PC-9 (cell line): ENCODE measurements at regions not wholly inside any gene's neighbourhood (a gene's known extent, or its start where the extent isn't known, plus 50 kb on each side); places are given as distances from the start of the nearest gene placed in this dataset.

ENCODE experiments used
- BruUV-seq: library from RNA; stranded (reverse); fragments of 400-500 nt; replicated peaks from 2 replicates; lab custom pipeline; 2021; lab: Mats Ljungman, UMichigan
- CTCF ChIA-PET: fragments of 300-600 bp; sonication (Branson Sonifier 250); formaldehyde crosslinking; loops from one replicate; lab custom pipeline; 2022; ENCODE audit warnings: antibody characterized with exemption; lab: Charles Lee
- POLR2A ChIA-PET: fragments of 300-600 bp; sonication (Branson Sonifier 250); formaldehyde crosslinking; loops from one replicate; lab custom pipeline; 2022; ENCODE audit warnings: antibody characterized with exemption; ENCODE audit not compliant: unreplicated experiment; lab: Charles Lee
- DNase-seq, 2 experiments: peaks; one replicate each; pipeline versions ENCODE4 v3.0.0 to v3.0.0-alpha.2; 2015 to 2022; ENCODE audit warnings: mixed read lengths in 1 of 2
- H2AFZ ChIP-seq: fragments of 200-600 bp; sonication (generic); 2 replicates; pipeline ENCODE4 v1.8.1; 2017; ENCODE audit warnings: antibody characterized with exemption
- H3F3A ChIP-seq: fragments of 200-600 bp; sonication (generic); 2 replicates; pipeline ENCODE4 v1.8.1; 2017; ENCODE audit warnings: antibody characterized with exemption, mild to moderate bottlenecking, low read depth; ENCODE audit not compliant: insufficient read depth
- H3K27ac ChIP-seq: fragments of 200-600 bp; sonication (generic); 2 replicates; pipeline ENCODE4 v1.6.1; 2016; ENCODE audit warnings: mixed run types
- H3K27me3 ChIP-seq: fragments of 200-600 bp; sonication (generic); 2 replicates; pipeline ENCODE4 v1.6.1; 2016; ENCODE audit warnings: low read depth, mixed run types; ENCODE audit not compliant: insufficient read depth
- H3K36me3 ChIP-seq: fragments of 200-600 bp; sonication (generic); 2 replicates; pipeline ENCODE4 v1.6.1; 2016; ENCODE audit warnings: low read depth, mixed run types
- H3K4me1 ChIP-seq: fragments of 200-600 bp; sonication (generic); replicated peaks from 2 replicates; pipeline ENCODE4 v1.6.1; 2016; ENCODE audit warnings: mixed run types; ENCODE audit not compliant: insufficient read depth
- H3K4me2 ChIP-seq: fragments of 200-600 bp; sonication (generic); 2 replicates; pipeline ENCODE4 v1.6.1; 2017; ENCODE audit warnings: mixed run types
- H3K4me3 ChIP-seq: fragments of 200-600 bp; sonication (generic); 2 replicates; pipeline ENCODE4 v1.6.1; 2016; ENCODE audit warnings: mixed run types
- H3K79me2 ChIP-seq: fragments of 200-600 bp; sonication (generic); 2 replicates; pipeline ENCODE4 v1.6.1; 2017; ENCODE audit warnings: low read depth, mixed run types
- H3K9me2 ChIP-seq: fragments of 200-600 bp; sonication (generic); 2 replicates; pipeline ENCODE4 v1.8.1; 2017; ENCODE audit warnings: mild to moderate bottlenecking; ENCODE audit not compliant: insufficient read depth
- H3K9me3 ChIP-seq: fragments of 200-600 bp; sonication (generic); 2 replicates; pipeline ENCODE4 v1.8.1; 2016; ENCODE audit warnings: low read depth; ENCODE audit not compliant: insufficient read depth
- H4K20me1 ChIP-seq: fragments of 200-600 bp; sonication (generic); 2 replicates; pipeline ENCODE4 v1.8.1; 2017; ENCODE audit not compliant: insufficient read depth
- EZH2 ChIP-seq: fragments of 200-600 bp; sonication (generic); IDR thresholded peaks from 2 replicates; pipeline ENCODE4 v1.8.0; 2017; ENCODE audit warnings: antibody characterized with exemption, low read depth
- intact Hi-C: fragments of 100-400 bp; cut with micrococcal nuclease; formaldehyde crosslinking; loops from one replicate; pipeline ENCODE4 v1.10.0; 2022; ENCODE audit not compliant: unreplicated experiment
- TF ChIP-seq, protein P1 (sequence below): fragments of 200-600 bp; sonication (generic); conservative IDR thresholded peaks from 2 replicates; pipeline ENCODE4 v1.6.1; 2017; ENCODE audit warnings: mixed run types, antibody characterized with exemption, mild to moderate bottlenecking, moderate library complexity

- Histone ChIP-seq H3K9me3 (no peaks in the 10 kb centered on the region), H3K79me2 (no peaks in the 10 kb centered on the region), H3K27me3 (peaks cover 95% of the 10 kb centered on the region), H3K9me2 (no peaks in the 10 kb centered on the region), H4K20me1 (no peaks in the 10 kb centered on the region), H3K4me1 (no peaks in the 10 kb centered on the region), H3F3A (no peaks in the 10 kb centered on the region), H3K36me3 (no peaks in the 10 kb centered on the region), H3K4me2 (no peak overlapping the region), H2AFZ (no peak overlapping the region), H3K4me3 (no peak overlapping the region), H3K27ac (no peak overlapping the region)
- POLR2A ChIA-PET, result no interaction called here
- no peak for DNase-seq
- intact Hi-C loops, result loop anchor here (1.0 to 10.0 kb wide), 5 partner anchors 229 to 564 kb away; no protein-coding TSS in a partner anchor
- CTCF ChIA-PET, result no interaction called here
- TF ChIP-seq EZH2, result no peak
- TF ChIP-seq, protein P1, sequence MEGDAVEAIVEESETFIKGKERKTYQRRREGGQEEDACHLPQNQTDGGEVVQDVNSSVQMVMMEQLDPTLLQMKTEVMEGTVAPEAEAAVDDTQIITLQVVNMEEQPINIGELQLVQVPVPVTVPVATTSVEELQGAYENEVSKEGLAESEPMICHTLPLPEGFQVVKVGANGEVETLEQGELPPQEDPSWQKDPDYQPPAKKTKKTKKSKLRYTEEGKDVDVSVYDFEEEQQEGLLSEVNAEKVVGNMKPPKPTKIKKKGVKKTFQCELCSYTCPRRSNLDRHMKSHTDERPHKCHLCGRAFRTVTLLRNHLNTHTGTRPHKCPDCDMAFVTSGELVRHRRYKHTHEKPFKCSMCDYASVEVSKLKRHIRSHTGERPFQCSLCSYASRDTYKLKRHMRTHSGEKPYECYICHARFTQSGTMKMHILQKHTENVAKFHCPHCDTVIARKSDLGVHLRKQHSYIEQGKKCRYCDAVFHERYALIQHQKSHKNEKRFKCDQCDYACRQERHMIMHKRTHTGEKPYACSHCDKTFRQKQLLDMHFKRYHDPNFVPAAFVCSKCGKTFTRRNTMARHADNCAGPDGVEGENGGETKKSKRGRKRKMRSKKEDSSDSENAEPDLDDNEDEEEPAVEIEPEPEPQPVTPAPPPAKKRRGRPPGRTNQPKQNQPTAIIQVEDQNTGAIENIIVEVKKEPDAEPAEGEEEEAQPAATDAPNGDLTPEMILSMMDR, result no peak
- no TSS peak for BruUV-seq
Measured at GRCh38 chr2:133885847-133886246, 317.6 kb upstream of the NCKAP5 start.

DNA sequence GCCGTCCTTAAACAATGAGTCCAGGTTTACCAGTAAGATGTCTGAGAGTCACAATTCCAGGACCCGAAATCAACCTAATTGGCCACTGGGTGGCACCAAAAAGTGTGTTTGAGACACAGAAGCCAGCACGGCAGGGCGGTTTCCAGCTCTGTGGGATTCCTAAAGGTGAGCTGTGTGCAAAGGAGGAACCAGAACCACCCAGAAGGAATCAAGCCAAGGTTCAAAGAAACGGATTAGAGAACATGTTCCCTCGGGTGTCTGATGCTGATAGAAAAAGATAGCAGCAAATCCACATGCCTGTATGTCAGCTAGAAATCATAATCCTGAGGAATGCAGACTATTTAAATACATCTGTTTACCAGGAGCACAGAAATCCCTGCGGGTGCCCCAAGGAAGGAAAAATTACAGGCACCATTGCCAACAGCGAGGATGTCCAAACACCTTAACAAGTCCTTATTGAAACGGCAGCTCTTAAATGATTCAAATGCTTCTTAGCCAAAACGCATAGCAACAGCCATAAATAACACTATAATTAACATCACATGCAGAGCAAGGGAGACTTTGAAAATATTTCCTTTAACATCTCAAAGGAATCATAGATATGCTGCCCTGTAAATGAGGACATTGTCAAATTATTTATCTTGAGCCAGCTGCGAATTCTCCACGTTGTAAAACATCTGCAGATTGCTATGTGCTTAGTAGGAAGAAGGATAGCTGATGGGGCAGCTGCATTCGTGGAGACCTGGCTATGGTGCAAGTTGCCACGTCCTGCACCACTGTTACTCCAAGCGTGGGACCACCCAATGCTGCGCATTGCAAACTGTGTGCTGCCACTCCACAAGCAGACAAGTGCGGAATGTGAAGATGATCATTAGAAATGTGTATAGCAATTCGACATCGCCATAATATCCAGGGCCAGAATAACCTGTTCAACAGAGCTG, 318.7 kb upstream of the NCKAP5 start:
- no TSS peak for BruUV-seq
- Histone ChIP-seq H4K20me1 (no peaks in the 10 kb centered on the region), H3K27ac (no peak overlapping the region), H2AFZ (no peak overlapping the region), H3K4me2 (no peak overlapping the region), H3K27me3 (peaks cover 95% of the 10 kb centered on the region), H3F3A (no peaks in the 10 kb centered on the region), H3K36me3 (no peaks in the 10 kb centered on the region), H3K79me2 (no peaks in the 10 kb centered on the region), H3K9me3 (no peaks in the 10 kb centered on the region), H3K9me2 (no peaks in the 10 kb centered on the region), H3K4me3 (no peak overlapping the region), H3K4me1 (no peaks in the 10 kb centered on the region)
- ChIA-PET POLR2A (interaction anchor here (0.6 to 0.7 kb wide), 2 partner anchors 114 to 1055 kb away, joined by 3 to 6 read pairs; no protein-coding TSS in a partner anchor), CTCF (interaction anchor here (0.8 to 1.0 kb wide), 3 partner anchors 231 to 563 kb away, joined by 3 to 4 read pairs (median 4); no protein-coding TSS in a partner anchor)
- DNase-seq, result peak; percentile 41 to 49
- TF ChIP-seq EZH2, result no peak
- TF ChIP-seq, protein P1, result peak; percentile 70
- intact Hi-C loops, result loop anchor here (1.0 to 10.0 kb wide), 5 partner anchors 228 to 563 kb away; no protein-coding TSS in a partner anchor

DNA sequence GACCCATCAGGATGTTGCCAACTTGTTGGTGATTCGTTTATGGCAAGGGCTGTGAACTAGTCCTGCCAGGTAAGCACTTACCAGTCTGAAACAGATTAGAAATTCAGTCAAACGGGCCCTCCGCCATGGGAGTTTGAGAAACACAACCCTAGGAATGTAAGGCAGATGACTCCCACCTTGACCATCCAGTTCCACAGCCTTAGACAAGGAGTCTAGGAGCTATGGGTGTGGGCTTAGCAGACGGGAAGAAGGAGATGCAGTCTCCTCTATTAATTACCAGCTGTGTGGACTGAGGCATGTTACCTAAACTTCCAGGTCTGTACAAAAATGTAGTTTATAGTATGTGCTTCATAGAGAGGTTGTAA, 319.4 kb upstream of the NCKAP5 start:
- Histone ChIP-seq H3K9me2 (no peaks in the 10 kb centered on the region), H3K9me3 (no peaks in the 10 kb centered on the region), H3K4me2 (no peak overlapping the region), H3K27me3 (peaks cover 95% of the 10 kb centered on the region), H3K4me3 (no peak overlapping the region), H3F3A (no peaks in the 10 kb centered on the region), H3K4me1 (no peaks in the 10 kb centered on the region), H3K27ac (no peak overlapping the region), H3K36me3 (no peaks in the 10 kb centered on the region), H3K79me2 (no peaks in the 10 kb centered on the region), H4K20me1 (no peaks in the 10 kb centered on the region), H2AFZ (no peak overlapping the region)
- no peak for TF ChIP-seq EZH2
- TF ChIP-seq, protein P1, result no peak
- no TSS peak for BruUV-seq
- no peak for DNase-seq
- POLR2A ChIA-PET, result no interaction called here
- CTCF ChIA-PET, result interaction anchor here (0.9 kb wide), 1 partner anchor 544 kb away, joined by 3 read pairs; no protein-coding TSS in a partner anchor
- intact Hi-C loops, result loop anchor here (2.0 to 10.0 kb wide), 3 partner anchors 227 to 357 kb away; no protein-coding TSS in a partner anchor
